IMR-90 (cell line): ENCODE measurements at regions not wholly inside any gene's neighbourhood (a gene's known extent, or its start where the extent isn't known, plus 50 kb on each side); places are given as distances from the start of the nearest gene placed in this dataset.
"Not testable (repeated sequence)": the region's sequence is repeated elsewhere in the genome, so short reads cannot be mapped to it uniquely, and the experiment has no call there.

Experiments
- CEBPB ChIP-seq: IDR thresholded peaks from 2 replicates; pipeline ENCODE4 v1.6.1; 2012; ENCODE audit warnings: low read depth, low read length, improper control_type of control experiment
- MAFK ChIP-seq: IDR thresholded peaks from 2 replicates; pipeline ENCODE4 v1.6.1; 2012; ENCODE audit warnings: low read depth, low read length, improper control_type of control experiment
- MXI1 ChIP-seq: IDR thresholded peaks from 2 replicates; pipeline ENCODE4 v1.6.1; 2012; ENCODE audit warnings: low read depth, mild to moderate bottlenecking, low read length, moderate library complexity, borderline replicate concordance
- NFE2L2 ChIP-seq: fragments of 150-350 bp; IDR thresholded peaks from 2 replicates; pipeline ENCODE4 v1.6.1; 2016; ENCODE audit warnings: low read depth, mild to moderate bottlenecking, low read length
- POLR2A ChIP-seq: IDR thresholded peaks from 2 replicates; pipeline ENCODE4 v1.6.1; 2012; ENCODE audit warnings: mild to moderate bottlenecking, low read depth, low read length
- RCOR1 ChIP-seq: IDR thresholded peaks from 2 replicates; pipeline ENCODE4 v1.6.1; 2012; ENCODE audit warnings: mild to moderate bottlenecking, low read length, improper control_type of control experiment; ENCODE audit not compliant: insufficient replicate concordance
- SMC3 ChIP-seq: fragments of 150-350 bp; IDR thresholded peaks from 2 replicates; pipeline ENCODE4 v1.6.1; 2016; ENCODE audit warnings: low read depth, mild to moderate bottlenecking, antibody characterized with exemption, low read length, moderate library complexity
- TF ChIP-seq, protein P1 (sequence below): conservative IDR thresholded peaks from 2 replicates; pipeline ENCODE4 v1.5.1; 2012; ENCODE audit warnings: mild to moderate bottlenecking, low read depth, low read length, improper control_type of control experiment
- TF ChIP-seq, protein P2 (sequence below): fragments of 150-350 bp; IDR thresholded peaks from 2 replicates; pipeline ENCODE4 v1.6.1; 2016; ENCODE audit warnings: low read depth, mild to moderate bottlenecking, low read length, moderate library complexity, borderline replicate concordance
- TF ChIP-seq, protein P3 (sequence below): fragments of 150-350 bp; IDR thresholded peaks from 2 replicates; pipeline ENCODE4 v1.6.1; 2017; ENCODE audit warnings: mild to moderate bottlenecking, antibody characterized with exemption, low read length, low read depth

DNA sequence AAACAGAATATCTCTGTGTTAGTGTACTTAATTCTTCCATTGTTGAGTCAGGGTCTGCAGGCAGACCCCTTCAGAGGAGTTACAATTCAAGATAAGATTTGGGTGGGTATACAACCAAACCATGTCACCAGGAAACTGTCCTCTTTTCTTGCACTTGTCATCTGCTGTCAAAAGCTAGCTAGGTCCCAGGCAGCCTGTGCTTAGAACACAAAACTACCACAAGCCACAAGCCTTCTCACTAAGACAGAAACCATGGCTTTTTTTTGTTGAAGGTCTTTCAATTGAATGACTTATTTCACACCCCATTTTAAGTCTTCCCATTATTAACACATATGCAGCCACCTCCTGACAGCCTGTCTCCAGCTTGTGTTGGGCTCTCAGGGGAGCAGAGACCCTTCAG, 2345.1 kb downstream of the TP53TG3F start:
- TF ChIP-seq, protein P1, sequence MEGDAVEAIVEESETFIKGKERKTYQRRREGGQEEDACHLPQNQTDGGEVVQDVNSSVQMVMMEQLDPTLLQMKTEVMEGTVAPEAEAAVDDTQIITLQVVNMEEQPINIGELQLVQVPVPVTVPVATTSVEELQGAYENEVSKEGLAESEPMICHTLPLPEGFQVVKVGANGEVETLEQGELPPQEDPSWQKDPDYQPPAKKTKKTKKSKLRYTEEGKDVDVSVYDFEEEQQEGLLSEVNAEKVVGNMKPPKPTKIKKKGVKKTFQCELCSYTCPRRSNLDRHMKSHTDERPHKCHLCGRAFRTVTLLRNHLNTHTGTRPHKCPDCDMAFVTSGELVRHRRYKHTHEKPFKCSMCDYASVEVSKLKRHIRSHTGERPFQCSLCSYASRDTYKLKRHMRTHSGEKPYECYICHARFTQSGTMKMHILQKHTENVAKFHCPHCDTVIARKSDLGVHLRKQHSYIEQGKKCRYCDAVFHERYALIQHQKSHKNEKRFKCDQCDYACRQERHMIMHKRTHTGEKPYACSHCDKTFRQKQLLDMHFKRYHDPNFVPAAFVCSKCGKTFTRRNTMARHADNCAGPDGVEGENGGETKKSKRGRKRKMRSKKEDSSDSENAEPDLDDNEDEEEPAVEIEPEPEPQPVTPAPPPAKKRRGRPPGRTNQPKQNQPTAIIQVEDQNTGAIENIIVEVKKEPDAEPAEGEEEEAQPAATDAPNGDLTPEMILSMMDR: not testable (repeated sequence)
- TF ChIP-seq CEBPB, MAFK, POLR2A, SMC3, RCOR1, NFE2L2, MXI1: not testable (repeated sequence)
- TF ChIP-seq, protein P2, sequence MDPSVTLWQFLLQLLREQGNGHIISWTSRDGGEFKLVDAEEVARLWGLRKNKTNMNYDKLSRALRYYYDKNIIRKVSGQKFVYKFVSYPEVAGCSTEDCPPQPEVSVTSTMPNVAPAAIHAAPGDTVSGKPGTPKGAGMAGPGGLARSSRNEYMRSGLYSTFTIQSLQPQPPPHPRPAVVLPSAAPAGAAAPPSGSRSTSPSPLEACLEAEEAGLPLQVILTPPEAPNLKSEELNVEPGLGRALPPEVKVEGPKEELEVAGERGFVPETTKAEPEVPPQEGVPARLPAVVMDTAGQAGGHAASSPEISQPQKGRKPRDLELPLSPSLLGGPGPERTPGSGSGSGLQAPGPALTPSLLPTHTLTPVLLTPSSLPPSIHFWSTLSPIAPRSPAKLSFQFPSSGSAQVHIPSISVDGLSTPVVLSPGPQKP: not testable (repeated sequence)
- TF ChIP-seq, protein P3, sequence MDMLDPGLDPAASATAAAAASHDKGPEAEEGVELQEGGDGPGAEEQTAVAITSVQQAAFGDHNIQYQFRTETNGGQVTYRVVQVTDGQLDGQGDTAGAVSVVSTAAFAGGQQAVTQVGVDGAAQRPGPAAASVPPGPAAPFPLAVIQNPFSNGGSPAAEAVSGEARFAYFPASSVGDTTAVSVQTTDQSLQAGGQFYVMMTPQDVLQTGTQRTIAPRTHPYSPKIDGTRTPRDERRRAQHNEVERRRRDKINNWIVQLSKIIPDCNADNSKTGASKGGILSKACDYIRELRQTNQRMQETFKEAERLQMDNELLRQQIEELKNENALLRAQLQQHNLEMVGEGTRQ: not testable (repeated sequence)
